Ovary (tissue), 7 donors: ENCODE measurements at regions not wholly inside any gene's neighbourhood (a gene's known extent, or its start where the extent isn't known, plus 50 kb on each side); places are given as distances from the start of the nearest gene placed in this dataset.

Source experiments
- DNase-seq, 5 donors: peaks; one replicate each; pipeline ENCODE4 v3.0.0-alpha.2; 2019 to 2020
- H3K27ac ChIP-seq, 2 donors: fragments of 200-600 bp; one replicate each; pipeline versions ENCODE4 v1.5.1 to v1.8.0; 2019 to 2022
- H3K27me3 ChIP-seq: fragments of 200-600 bp; one replicate; pipeline ENCODE4 v1.8.0; 2022
- H3K36me3 ChIP-seq: fragments of 200-600 bp; sonication (generic); one replicate; pipeline ENCODE4 v1.5.1; 2019
- H3K4me1 ChIP-seq: one replicate; pipeline ENCODE4 v1.8.1; 2013; ENCODE audit warnings: mild to moderate bottlenecking, moderate library complexity; ENCODE audit not compliant: insufficient read depth
- H3K4me3 ChIP-seq: fragments of 200-600 bp; sonication (generic); one replicate; pipeline ENCODE4 v1.5.1; 2017
- H3K9me3 ChIP-seq, 2 donors: fragments of 200-600 bp in 1 of 2; sonication (generic) in 1 of 2; one replicate each; pipeline versions ENCODE4 v1.5.1 to v1.8.1; 2013 to 2019; ENCODE audit warnings: mild to moderate bottlenecking in 1 of 2, moderate library complexity in 1 of 2
- CTCF ChIP-seq, 3 donors: fragments of 450-650 bp in 2 of 3; fragments of 200-600 bp in 1 of 3; IDR thresholded peaks; one replicate each; pipeline versions ENCODE4 v1.5.1 to v1.8.0; 2016 to 2022; ENCODE audit warnings: antibody characterized with exemption in 3 of 3, mild to moderate bottlenecking in 1 of 3
- EP300 ChIP-seq: sonication (generic); formaldehyde crosslinking; IDR thresholded peaks from one replicate; pipeline ENCODE4 v1.6.1; 2017; ENCODE audit warnings: antibody characterized with exemption
- POLR2A ChIP-seq: fragments of 450-650 bp; IDR thresholded peaks from one replicate; pipeline ENCODE4 v1.6.1; 2017; ENCODE audit warnings: antibody characterized with exemption, mild to moderate bottlenecking, moderate library complexity
- WGBS, 3 donors: extraction: QIAGEN DNeasy Blood & Tissue Kit in 1 of 3; methylation state at CpG; one replicate each; pipeline versions ENCODE4 v1.1.5 to v1.1.7; 2013 to 2017; 5-methylcytosine and 5-hydroxymethylcytosine counted together
- intact Hi-C, 4 donors: fragments of 100-400 bp; cut with DNase I; formaldehyde crosslinking; loops; one replicate each; pipeline versions ENCODE4 v1.11.0 to v1.15.1; 2022 to 2023
- donor health status: DM: no; HTN: no; CAD: no; lungs with moderate emphysema.
- donor health status: DM: no; HTN: no; CAD: no.
- donor health status: Bipolar disorder and iron deficiency.
- donor health status: DM: no; HTN: no; CAD: no.
- donor health status: DM: yes; HTN: yes; CAD: no.

- intact Hi-C loops = no loop called here
- no peak for TF ChIP-seq CTCF (IDR thresholded peaks at IDR 0.05)
- no peak for TF ChIP-seq EP300
- TF ChIP-seq POLR2A = no peak
- peaks cover 4% of the 10 kb centered on the region for H3K4me1 ChIP-seq
- WGBS, 3 donors = 92 to 96% (median 92%) methylated on average over 1 of the region's 1 CpG
- no peaks in the 10 kb centered on the region for H3K36me3 ChIP-seq
- H3K4me3 ChIP-seq = no peak overlapping the region
- DNase-seq = no peak
- no peaks in the 10 kb centered on the region for H3K9me3 ChIP-seq
- H3K27me3 ChIP-seq = peaks cover 2% of the 10 kb centered on the region
- H3K27ac ChIP-seq = no peak overlapping the region
Observed at GRCh38 chr21:16367079-16367478, 637.3 kb downstream of the USP25 start.

GRCh38 chr21:16370186-16370585 is 640.4 kb downstream of the USP25 start:
- Histone ChIP-seq H3K9me3 (no peaks in the 10 kb centered on the region), H3K36me3 (no peaks in the 10 kb centered on the region), H3K4me3 (no peak overlapping the region), H3K4me1 (peaks cover 2% of the 10 kb centered on the region), H3K27me3 (no peaks in the 10 kb centered on the region), H3K27ac (no peak overlapping the region)
- WGBS, 3 donors = 89 to 93% (median 93%) methylated on average over 10 of the region's 10 CpGs
- no peak for DNase-seq
- TF ChIP-seq POLR2A (no peak), CTCF (IDR thresholded peaks at IDR 0.05) (no peak), EP300 (no peak)
- intact Hi-C loops = no loop called here

- Histone ChIP-seq H3K36me3 (no peaks in the 10 kb centered on the region), H3K4me3 (no peak overlapping the region)
- intact Hi-C loops = no loop called here
Observed at GRCh38 chr21:16372586-16372985, 642.8 kb downstream of the USP25 start.

GRCh38 chr21:16376673-16377072 is 646.9 kb downstream of the USP25 start:
- H3K9me3 ChIP-seq = no peaks in the 10 kb centered on the region
- H3K4me3 ChIP-seq = no peak overlapping the region
- WGBS, 3 donors = 21 to 31% (median 23%) methylated on average over 2 of the region's 2 CpGs
- intact Hi-C loops = no loop called here
- peak overlapping the region in 1 of 2 donors; percentile 2 for H3K27ac ChIP-seq
- DNase-seq = no peak
- peaks cover 5% of the 10 kb centered on the region for H3K4me1 ChIP-seq
- H3K36me3 ChIP-seq = no peaks in the 10 kb centered on the region
- TF ChIP-seq POLR2A (no peak), CTCF (IDR thresholded peaks at IDR 0.05) (no peak), EP300 (no peak)
- no peaks in the 10 kb centered on the region for H3K27me3 ChIP-seq

More at GRCh38 chr21:16372586-16372985, 642.8 kb downstream of the USP25 start:
- peaks cover 7% of the 10 kb centered on the region for H3K4me1 ChIP-seq
- no peaks in the 10 kb centered on the region for H3K27me3 ChIP-seq
- H3K27ac ChIP-seq = no peak overlapping the region
- no peak for TF ChIP-seq POLR2A
- TF ChIP-seq EP300 = no peak
- TF ChIP-seq CTCF (IDR thresholded peaks at IDR 0.05) = no peak
- no peaks in the 10 kb centered on the region for H3K9me3 ChIP-seq
- no peak for DNase-seq

GRCh38 chr21:16377120-16377658 is 647.4 kb downstream of the USP25 start:
- H3K27ac ChIP-seq = peak overlapping the region in 1 of 2 donors; percentile 2
- WGBS, 3 donors = 66 to 75% (median 67%) methylated on average over 6 of the region's 6 CpGs
- intact Hi-C loops = no loop called here
- no peak for DNase-seq
- H3K4me3 ChIP-seq = no peak overlapping the region
- H3K4me1 ChIP-seq = peaks cover 5% of the 10 kb centered on the region
- no peaks in the 10 kb centered on the region for H3K9me3 ChIP-seq
- no peaks in the 10 kb centered on the region for H3K36me3 ChIP-seq
- H3K27me3 ChIP-seq = no peaks in the 10 kb centered on the region
- no peak for TF ChIP-seq EP300
- TF ChIP-seq CTCF (IDR thresholded peaks at IDR 0.05) = no peak
- no peak for TF ChIP-seq POLR2A
